ENCODE measurements at regions not wholly inside any gene's neighbourhood (a gene's known extent, or its start where the extent isn't known, plus 50 kb on each side); places are given as distances from the start of the nearest gene placed in this dataset.

- no peak for TF ChIP-seq RERE (CRISPR knock-in tag; IDR thresholded peaks at IDR 0.05; ENCODE audit: borderline replicate concordance)
- no peak for TF ChIP-seq ZSCAN29 (IDR thresholded peaks at IDR 0.05)
- no peak for TF ChIP-seq ELF2 (CRISPR knock-in tag; IDR thresholded peaks at IDR 0.05)
- no peak for TF ChIP-seq RREB1 (CRISPR knock-in tag; IDR thresholded peaks at IDR 0.05)
- TF ChIP-seq CBX8 (IDR thresholded peaks at IDR 0.05; ENCODE audit: borderline replicate concordance, extremely low read depth, low read depth, low read length, poor library complexity, severe bottlenecking) = no peak
- TF ChIP-seq NFE2 (IDR thresholded peaks at IDR 0.05; ENCODE audit: low read depth) = peak; percentile 70
- TF ChIP-seq ESRRB (CRISPR knock-in tag; IDR thresholded peaks at IDR 0.05; ENCODE audit: borderline replicate concordance) = no peak
- peak; percentile 33; the same call in 1 of the 2 replicates for TF ChIP-seq TCF3 (CRISPR knock-in tag; IDR thresholded peaks at IDR 0.05)
- TF ChIP-seq SREBF2 (CRISPR knock-in tag; IDR thresholded peaks at IDR 0.05) = no peak
- TF ChIP-seq CCNT2 (IDR thresholded peaks at IDR 0.05; ENCODE audit: borderline replicate concordance, extremely low read depth, insufficient read length, low read depth, low read length) = no peak
- no peak for TF ChIP-seq RCOR1 (IDR thresholded peaks at IDR 0.05; ENCODE audit: borderline replicate concordance in 1 of 2, low read depth in 2 of 2, low read length in 2 of 2)
- TF ChIP-seq ZNF583 (CRISPR knock-in tag; IDR thresholded peaks at IDR 0.05) = no peak
- no peak for TF ChIP-seq TSHZ1 (CRISPR knock-in tag; IDR thresholded peaks at IDR 0.05)
- TF ChIP-seq MTA3 (IDR thresholded peaks at IDR 0.05; ENCODE audit: borderline replicate concordance) = no peak
Measured at GRCh38 chr2:144004742-144005141, 515.2 kb downstream of the ZEB2 start (continued).
